GM21367 (cell line): ENCODE measurements at regions not wholly inside any gene's neighbourhood (a gene's known extent, or its start where the extent isn't known, plus 50 kb on each side); places are given as distances from the start of the nearest gene placed in this dataset.
"Not testable (repeated sequence)": the region's sequence is repeated elsewhere in the genome, so short reads cannot be mapped to it uniquely, and the experiment has no call there.

Experiments used
- ATAC-seq: cut with Tn5 transposase; IDR thresholded peaks from one replicate; pipeline ENCODE4 v1.9.1; 2021; ENCODE audit not compliant: unreplicated experiment

GRCh38 chr3:164470471-164470870 is 607.8 kb downstream of the SI start:
- ATAC-seq = no peak

GRCh38 chr3:164468055-164468454 is 610.2 kb downstream of the SI start:
- no peak for ATAC-seq

- no peak for ATAC-seq
These were observed 611.3 kb downstream of the SI start for GRCh38 chr3:164467007-164467406.

- no peak for ATAC-seq
These were observed 613.1 kb downstream of the SI start for GRCh38 chr3:164465172-164465571.

- ATAC-seq = no peak
These were observed 617.4 kb downstream of the SI start for GRCh38 chr3:164460851-164461250.

- no peak for ATAC-seq
These were observed 618.7 kb downstream of the SI start for GRCh38 chr3:164459521-164460151.

GRCh38 chr3:164458986-164459385 is 619.3 kb downstream of the SI start:
- no peak for ATAC-seq

GRCh38 chr3:164453714-164454113 is 624.6 kb downstream of the SI start:
- no peak for ATAC-seq

GRCh38 chr3:164452707-164453106 is 625.6 kb downstream of the SI start:
- no peak for ATAC-seq

GRCh38 chr3:164451072-164451910 is 627.0 kb downstream of the SI start:
- ATAC-seq = no peak

- ATAC-seq = no peak
These were observed 627.9 kb downstream of the SI start for GRCh38 chr3:164450276-164450905.

GRCh38 chr3:164419220-164419619 is 659.1 kb downstream of the SI start:
- no peak for ATAC-seq

- no peak for ATAC-seq
These were observed 659.9 kb downstream of the SI start for GRCh38 chr3:164418414-164418813.

- ATAC-seq = no peak
These were observed 660.3 kb downstream of the SI start for GRCh38 chr3:164417955-164418354.

- no peak for ATAC-seq
These were observed 661.6 kb downstream of the SI start for GRCh38 chr3:164416491-164417222.

- no peak for ATAC-seq
These were observed 670.0 kb downstream of the SI start for GRCh38 chr3:164408326-164408725.

- no peak for ATAC-seq
These were observed 671.2 kb downstream of the SI start for GRCh38 chr3:164407111-164407510.

- no peak for ATAC-seq
These were observed 672.0 kb downstream of the SI start for GRCh38 chr3:164406281-164406680.

- ATAC-seq = no peak
These were observed 676.4 kb downstream of the SI start for GRCh38 chr3:164401923-164402322.

GRCh38 chr3:164401440-164401839 is 676.9 kb downstream of the SI start:
- ATAC-seq = not testable (repeated sequence)

- no peak for ATAC-seq
These were observed 680.8 kb downstream of the SI start for GRCh38 chr3:164397462-164397861.
